HG03097 (cell line): ENCODE measurements at regions not wholly inside any gene's neighbourhood (a gene's known extent, or its start where the extent isn't known, plus 50 kb on each side); places are given as distances from the start of the nearest gene placed in this dataset.

Experiments used
- ATAC-seq: cut with Tn5 transposase; IDR thresholded peaks from one replicate; pipeline ENCODE4 v1.9.1; 2021; ENCODE audit not compliant: unreplicated experiment, low FRiP score

- no peak for ATAC-seq
These were observed 302.0 kb downstream of the DUSP10 start for GRCh38 chr1:221439747-221440501.

DNA sequence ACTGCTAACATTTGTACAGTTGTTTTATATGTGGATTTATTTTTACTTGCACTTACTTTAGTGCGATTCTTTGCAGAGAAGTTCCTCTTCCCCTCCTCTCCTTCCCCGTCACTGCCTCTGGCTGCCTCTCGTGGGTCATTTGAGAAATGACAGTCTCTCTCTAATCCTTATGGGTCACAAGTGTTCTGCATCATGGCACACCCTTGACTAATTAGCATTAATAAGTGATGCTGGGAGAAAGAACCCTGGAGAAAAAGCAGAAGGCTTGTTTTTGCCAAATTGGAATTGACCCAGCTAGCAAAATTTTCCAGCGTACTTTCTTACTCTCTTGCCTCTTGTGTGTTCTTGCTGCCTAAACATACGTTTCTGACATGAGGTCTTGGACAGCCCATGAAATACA is 301.2 kb downstream of the DUSP10 start:
- no peak for ATAC-seq

DNA sequence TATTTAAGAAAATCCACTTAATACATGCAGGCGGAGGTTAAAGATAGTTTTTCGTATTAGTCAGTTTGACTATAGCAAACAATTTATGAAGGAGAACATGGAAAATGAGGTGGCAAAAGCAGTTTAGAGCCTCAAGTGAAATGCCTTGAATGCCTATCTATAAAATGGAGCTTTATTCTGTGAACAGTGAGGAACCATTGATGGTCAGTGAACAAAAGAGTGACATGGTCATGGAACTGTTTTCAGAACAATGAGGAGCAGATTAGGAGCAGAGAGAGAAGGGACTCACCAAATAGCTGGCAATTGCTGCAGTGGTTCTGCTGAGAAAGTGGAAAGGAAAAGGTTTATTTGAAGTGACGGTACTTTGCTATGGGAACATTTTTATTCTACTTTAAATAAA is 299.8 kb downstream of the DUSP10 start:
- no peak for ATAC-seq

DNA sequence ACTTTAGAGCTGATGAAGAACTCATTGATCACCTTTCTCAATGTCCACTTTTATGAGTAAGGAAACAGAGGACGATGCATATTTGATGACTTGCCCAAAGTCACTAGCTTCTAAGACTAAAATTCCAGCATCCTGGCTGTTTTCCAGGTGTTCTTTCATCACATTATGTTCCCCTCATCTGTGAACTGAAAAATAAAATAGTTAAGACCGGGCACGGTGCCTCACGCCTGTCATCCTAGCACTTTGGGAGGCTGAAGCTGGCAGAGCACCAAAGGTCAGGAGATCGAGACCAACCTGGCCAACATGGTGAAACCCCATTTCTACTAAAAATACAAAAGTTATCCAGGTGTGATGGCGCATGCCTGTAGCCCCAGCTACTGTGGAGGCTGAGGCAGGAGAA is 297.5 kb downstream of the DUSP10 start:
- ATAC-seq = no peak

DNA sequence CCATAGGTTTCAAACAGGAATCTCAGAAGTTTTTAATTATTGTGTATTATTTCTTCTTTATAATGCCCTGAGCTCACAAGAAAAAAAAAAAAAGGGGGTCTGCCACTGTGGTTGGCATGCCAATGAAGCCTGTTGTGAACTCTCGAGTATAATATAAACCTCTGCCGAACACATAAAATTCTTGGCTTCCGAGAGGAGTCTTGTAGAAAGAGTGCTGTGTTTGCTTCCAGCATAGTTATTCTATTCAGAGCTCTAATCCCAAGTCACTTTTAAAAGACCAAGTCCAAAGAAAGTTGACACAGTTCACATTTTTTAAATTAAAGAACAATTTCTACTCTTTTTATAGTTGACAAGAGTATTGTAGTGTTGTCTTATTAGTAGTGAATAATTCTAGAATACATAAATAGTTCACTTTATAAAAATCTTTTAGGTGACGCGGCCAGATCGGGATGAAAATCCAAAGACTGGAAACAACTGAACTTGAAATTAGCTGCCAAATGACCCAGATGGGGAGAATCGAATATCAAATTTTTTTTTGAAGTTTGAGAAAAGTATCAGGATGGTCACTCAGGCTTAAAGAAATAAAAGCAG is 293.2 kb downstream of the DUSP10 start:
- ATAC-seq = no peak

DNA sequence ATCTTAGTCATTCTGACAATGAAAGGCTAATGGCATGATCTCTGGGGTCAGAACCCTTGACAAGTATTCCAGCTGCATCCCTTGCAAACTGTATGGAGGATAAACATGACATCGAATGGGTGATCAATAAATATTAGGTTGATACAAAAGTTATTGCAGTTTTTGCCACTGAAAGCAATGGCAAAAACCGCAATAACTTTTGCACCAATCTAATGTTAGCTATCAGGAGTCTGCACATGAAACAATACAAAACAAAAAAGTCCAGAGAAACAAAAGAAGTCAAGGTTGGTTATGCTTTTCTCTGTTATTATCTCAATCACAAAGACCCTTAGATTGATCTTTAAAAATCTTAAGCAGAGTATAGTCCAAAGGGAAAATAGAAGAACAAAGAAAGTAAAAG is 292.7 kb downstream of the DUSP10 start:
- ATAC-seq = no peak

DNA sequence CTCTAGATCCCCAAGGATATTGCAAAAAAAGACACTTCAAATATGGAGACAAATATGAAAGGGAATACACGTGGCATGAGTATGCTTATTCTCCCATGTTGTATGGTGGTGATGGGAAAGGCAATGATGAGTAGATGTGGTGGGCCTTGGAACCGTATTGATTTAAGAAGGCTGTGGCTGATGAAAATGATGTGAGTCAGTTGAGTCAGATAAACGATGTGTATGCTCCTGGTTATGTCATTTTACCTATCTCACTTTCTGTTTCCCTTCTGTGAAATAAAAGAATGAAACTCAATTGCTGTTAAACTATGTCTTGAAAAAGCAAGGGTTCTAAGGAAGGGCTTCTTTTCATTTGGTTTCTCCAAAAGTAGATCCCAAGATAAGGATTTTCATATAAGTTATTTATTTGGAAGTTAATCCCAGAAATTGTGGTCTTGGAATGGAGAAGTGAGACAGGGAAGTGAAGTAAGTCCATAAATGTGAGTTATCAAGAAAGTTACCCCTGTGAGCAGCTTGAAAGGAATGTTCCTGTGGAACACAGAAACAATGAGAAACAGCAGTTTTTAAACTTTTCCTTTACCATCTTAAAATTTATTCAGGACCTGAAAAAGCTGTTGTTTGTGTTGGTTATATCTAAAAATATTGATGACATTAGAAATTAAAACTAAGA is 292.0 kb downstream of the DUSP10 start:
- no peak for ATAC-seq

DNA sequence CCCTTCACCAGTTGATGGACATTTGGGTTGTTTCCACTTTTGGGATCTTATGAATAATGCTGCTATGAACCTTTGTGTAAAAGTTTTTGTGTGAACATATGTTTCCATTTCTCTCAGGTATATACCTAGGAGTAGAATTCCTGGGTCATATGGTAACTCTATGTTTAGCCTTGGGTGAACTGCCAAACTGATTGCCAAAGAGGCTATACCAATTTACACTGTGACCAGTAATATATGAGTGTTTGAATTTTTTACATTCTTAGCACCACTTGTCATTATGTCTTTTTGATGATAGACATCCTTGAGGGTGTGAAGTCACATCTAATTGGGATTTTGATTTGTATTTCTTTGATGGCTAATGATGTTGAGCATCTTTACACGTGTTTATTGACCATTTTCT is 290.1 kb downstream of the DUSP10 start:
- no peak for ATAC-seq

DNA sequence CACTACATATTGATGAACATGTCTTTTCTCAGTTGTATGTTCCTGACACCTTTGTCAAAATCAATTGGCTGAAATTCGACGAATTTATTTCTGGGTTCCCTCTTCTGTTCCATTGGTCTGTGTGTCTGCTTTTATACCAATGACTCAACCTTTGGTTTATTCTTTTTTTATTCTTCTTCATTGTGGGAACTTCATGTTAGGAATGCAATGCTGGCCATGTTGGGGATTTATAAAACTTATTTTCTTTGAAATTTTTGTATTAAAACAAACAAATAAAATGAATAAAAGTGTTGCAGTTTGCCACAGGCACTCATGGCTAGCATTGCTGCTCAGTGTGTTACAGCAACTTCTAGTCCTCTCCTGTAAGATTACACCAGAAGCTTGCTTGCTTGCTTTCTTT is 287.8 kb downstream of the DUSP10 start:
- ATAC-seq = no peak

- ATAC-seq = no peak
These were observed 285.0 kb downstream of the DUSP10 start for GRCh38 chr1:221456918-221457317.

- ATAC-seq = no peak
These were observed 284.0 kb downstream of the DUSP10 start for GRCh38 chr1:221457685-221458446.

DNA sequence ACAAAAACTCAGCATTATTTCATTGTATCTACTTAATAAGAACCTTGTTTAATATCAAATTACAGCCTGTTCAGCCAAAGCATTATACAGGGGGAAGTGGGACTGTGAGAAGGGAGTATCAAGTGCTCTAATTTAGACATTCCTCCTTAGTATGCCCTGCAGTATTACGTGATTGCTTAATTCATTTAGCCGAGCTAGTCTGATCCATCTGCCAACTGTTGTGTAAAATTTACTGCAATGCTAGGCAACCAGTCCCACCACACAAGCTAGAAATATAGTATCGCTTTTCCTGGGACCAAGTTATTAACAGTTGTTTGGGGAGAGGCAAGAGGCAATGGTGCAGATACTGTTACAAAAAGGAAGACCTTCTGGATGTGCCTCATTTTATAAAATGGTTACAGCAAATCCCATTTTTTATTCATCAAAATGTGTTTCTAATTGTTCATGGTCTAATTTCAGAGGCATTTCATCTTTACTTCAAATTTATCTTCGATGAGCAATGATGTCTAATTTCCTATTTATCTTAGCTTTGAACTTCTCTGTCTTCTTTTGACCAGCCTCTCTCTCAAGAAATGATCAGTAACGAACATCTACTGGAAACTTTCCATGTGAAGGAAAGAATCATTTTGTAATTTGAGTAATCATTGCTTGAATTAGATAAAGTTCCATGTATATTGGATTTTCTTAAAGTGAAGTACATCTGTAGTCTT is 283.3 kb downstream of the DUSP10 start:
- no peak for ATAC-seq

DNA sequence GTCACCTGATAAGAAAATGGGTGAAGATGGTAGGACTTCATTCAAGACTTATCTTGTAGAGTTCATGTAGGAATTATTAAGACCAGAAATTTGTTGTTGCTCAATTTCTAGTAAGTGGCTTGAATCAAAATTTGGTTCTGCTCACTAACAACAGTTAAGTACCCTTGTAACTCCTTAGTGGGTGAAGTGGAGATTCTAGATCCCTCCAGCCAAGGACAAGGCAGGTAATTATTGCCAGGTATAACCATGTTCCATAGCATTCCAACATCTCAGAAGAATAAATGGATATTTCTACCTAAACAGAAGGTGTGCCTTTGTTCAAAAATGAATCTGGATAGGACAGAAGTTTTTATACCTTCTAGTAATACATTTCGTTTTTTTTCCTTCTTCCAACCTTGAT is 282.3 kb downstream of the DUSP10 start:
- ATAC-seq = no peak

DNA sequence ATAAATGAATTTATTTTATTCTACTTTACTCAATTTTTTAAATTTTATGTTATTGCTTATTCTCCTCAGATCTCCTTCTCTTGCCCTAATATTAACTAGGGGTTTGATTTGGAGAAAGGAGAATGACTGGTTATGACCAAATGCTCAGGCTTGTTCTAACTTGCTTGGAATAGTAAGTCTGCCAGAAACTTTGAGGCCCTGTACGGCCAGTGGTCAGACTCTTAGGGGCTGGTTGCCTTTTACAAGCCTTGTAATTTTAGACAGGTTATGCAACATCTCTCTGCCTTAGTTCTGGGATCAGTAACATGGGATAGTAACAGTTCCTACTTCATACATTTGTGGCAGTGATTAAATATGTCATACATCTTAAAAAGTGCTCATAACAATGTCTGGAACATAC is 279.5 kb downstream of the DUSP10 start:
- ATAC-seq = no peak

GRCh38 chr1:221468546-221468945 is 273.3 kb downstream of the DUSP10 start:
- no peak for ATAC-seq

GRCh38 chr1:221469476-221469875 is 272.4 kb downstream of the DUSP10 start:
- no peak for ATAC-seq

- ATAC-seq = no peak
These were observed 271.7 kb downstream of the DUSP10 start for GRCh38 chr1:221470000-221470698.

DNA sequence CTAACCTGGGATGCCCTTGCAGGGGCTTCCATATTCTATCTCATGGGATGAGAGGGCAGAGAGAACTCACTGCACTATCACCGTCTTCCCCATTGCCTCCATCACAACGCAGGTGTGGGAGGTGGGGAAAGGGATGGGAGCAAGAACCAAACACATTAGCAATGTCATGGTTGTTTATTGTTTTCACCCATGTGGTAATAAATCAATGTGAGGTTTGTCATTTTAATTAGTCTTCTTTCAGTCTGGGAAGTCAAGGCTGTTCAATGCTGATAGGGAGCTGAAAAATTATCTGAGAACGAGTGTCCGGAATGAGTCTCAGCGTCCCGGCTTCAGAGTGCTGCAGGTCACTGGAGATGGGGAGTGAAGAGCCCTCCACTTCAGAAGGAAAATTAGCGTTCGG is 268.5 kb downstream of the DUSP10 start:
- no peak for ATAC-seq

- no peak for ATAC-seq
These were observed 264.6 kb downstream of the DUSP10 start for GRCh38 chr1:221477252-221477651.
